Uterus (tissue), 3 donors: ENCODE measurements at regions not wholly inside any gene's neighbourhood (a gene's known extent, or its start where the extent isn't known, plus 50 kb on each side); places are given as distances from the start of the nearest gene placed in this dataset.
"Not testable (repeated sequence)": the region's sequence is repeated elsewhere in the genome, so short reads cannot be mapped to it uniquely, and the experiment has no call there.

Experiments used
- DNase-seq, 2 donors: peaks; one replicate each; pipeline ENCODE4 v3.0.0-alpha.2; 2019 to 2020
- H3K27ac ChIP-seq, 2 donors: fragments of 200-600 bp; sonication (generic); 1 replicate in 1 of 2; 2 replicates in 1 of 2; pipeline ENCODE4 v1.5.1; 2016 to 2018
- H3K27me3 ChIP-seq, 2 donors: fragments of 200-600 bp; sonication (generic); one replicate each; pipeline ENCODE4 v1.5.1; 2018 to 2019; ENCODE audit warnings: control low read depth in 1 of 2
- H3K36me3 ChIP-seq, 2 donors: fragments of 200-600 bp; sonication (generic); one replicate each; pipeline ENCODE4 v1.5.1; 2019; ENCODE audit warnings: control low read depth in 1 of 2
- H3K4me1 ChIP-seq, 2 donors: fragments of 200-600 bp; sonication (generic); one replicate each; pipeline ENCODE4 v1.5.1; 2018 to 2019; ENCODE audit warnings: control low read depth in 1 of 2
- H3K4me3 ChIP-seq, 2 donors: fragments of 200-600 bp; sonication (generic); 1 replicate in 1 of 2; 2 replicates in 1 of 2; pipeline ENCODE4 v1.5.1; 2018 to 2019; ENCODE audit warnings: mild to moderate bottlenecking in 1 of 2
- H3K9me3 ChIP-seq, 2 donors: fragments of 200-600 bp; sonication (generic); one replicate each; pipeline ENCODE4 v1.5.1; 2019; ENCODE audit warnings: control low read depth in 1 of 2
- POLR2A ChIP-seq, 2 donors: fragments of 450-650 bp; IDR thresholded peaks; one replicate each; pipeline ENCODE4 v1.6.1; 2016; ENCODE audit warnings: antibody characterized with exemption in 2 of 2, mild to moderate bottlenecking in 1 of 2, moderate library complexity in 1 of 2
- intact Hi-C: fragments of 100-400 bp; cut with DNase I; formaldehyde crosslinking; loops from one replicate; pipeline ENCODE4 v1.15.1; 2023; ENCODE audit warnings: low total_unique reads
- TF ChIP-seq, protein P1 (sequence below), 4 experiments: fragments of 200-600 bp in 2 of 4; fragments of 450-650 bp in 2 of 4; sonication (generic) in 2 of 4; IDR thresholded peaks; one replicate each; pipeline ENCODE4 v1.5.1; 2016 to 2019; ENCODE audit warnings: antibody characterized with exemption in 4 of 4, mild to moderate bottlenecking in 2 of 4, moderate library complexity in 1 of 4
- donor health status: DM: yes; HTN: yes; CAD: no.

DNA sequence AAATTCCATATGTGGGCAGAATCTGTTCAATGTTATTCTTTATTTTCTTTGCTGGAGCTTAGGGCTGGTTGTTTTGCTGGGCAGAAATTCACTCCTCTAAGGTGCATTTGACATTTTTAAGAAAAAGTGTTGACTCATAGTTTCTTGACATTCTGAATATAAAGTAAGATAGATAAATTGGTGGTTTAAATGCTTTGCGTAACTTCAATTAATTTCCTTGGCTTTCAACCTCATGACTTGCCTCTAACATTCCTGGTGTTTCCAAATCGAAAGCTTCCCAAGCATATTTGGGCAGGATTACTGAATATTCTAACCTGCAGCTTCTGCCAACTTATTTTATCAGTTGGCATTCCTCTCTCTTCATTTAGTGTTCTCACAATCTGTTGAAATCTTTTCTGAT lies 718.7 kb upstream of the ADGRB3 start:
- TF ChIP-seq POLR2A (IDR thresholded peaks at IDR 0.05): no peak
- TF ChIP-seq, protein P1, sequence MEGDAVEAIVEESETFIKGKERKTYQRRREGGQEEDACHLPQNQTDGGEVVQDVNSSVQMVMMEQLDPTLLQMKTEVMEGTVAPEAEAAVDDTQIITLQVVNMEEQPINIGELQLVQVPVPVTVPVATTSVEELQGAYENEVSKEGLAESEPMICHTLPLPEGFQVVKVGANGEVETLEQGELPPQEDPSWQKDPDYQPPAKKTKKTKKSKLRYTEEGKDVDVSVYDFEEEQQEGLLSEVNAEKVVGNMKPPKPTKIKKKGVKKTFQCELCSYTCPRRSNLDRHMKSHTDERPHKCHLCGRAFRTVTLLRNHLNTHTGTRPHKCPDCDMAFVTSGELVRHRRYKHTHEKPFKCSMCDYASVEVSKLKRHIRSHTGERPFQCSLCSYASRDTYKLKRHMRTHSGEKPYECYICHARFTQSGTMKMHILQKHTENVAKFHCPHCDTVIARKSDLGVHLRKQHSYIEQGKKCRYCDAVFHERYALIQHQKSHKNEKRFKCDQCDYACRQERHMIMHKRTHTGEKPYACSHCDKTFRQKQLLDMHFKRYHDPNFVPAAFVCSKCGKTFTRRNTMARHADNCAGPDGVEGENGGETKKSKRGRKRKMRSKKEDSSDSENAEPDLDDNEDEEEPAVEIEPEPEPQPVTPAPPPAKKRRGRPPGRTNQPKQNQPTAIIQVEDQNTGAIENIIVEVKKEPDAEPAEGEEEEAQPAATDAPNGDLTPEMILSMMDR (IDR thresholded peaks at IDR 0.05): no peak
- DNase-seq: no peak
- Histone ChIP-seq H3K9me3 (no peaks in the 10 kb centered on the region), H3K4me3 (no peak overlapping the region), H3K4me1 (no peaks in the 10 kb centered on the region), H3K36me3 (no peaks in the 10 kb centered on the region), H3K27ac (no peak overlapping the region), H3K27me3 (no peaks in the 10 kb centered on the region)
- intact Hi-C loops: no loop called here

DNA sequence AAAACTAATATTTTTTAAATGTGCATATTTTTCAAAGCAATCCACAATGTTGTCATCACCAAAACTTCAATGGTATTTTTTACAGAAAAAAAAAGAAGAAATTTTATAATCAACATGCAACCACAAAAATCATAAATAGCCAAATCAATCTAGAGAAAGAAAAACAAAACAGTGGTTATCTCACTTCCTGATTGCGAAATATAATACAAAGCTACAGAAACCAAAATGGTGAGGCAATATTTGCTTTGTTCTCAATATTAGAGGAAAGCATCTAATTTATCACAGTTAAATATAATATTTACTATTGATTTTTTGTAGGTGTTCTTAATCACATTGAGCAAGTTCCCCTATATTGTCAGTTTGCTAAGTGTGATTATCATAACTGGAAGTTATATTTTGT lies 720.7 kb upstream of the ADGRB3 start:
- Histone ChIP-seq H3K36me3 (no peaks in the 10 kb centered on the region), H3K4me3 (no peak overlapping the region), H3K27ac (no peak overlapping the region), H3K9me3 (no peaks in the 10 kb centered on the region), H3K27me3 (no peaks in the 10 kb centered on the region), H3K4me1 (no peaks in the 10 kb centered on the region)
- no peak for TF ChIP-seq POLR2A (IDR thresholded peaks at IDR 0.05)
- TF ChIP-seq, protein P1 (IDR thresholded peaks at IDR 0.05): no peak
- DNase-seq: no peak
- intact Hi-C loops: no loop called here

DNA sequence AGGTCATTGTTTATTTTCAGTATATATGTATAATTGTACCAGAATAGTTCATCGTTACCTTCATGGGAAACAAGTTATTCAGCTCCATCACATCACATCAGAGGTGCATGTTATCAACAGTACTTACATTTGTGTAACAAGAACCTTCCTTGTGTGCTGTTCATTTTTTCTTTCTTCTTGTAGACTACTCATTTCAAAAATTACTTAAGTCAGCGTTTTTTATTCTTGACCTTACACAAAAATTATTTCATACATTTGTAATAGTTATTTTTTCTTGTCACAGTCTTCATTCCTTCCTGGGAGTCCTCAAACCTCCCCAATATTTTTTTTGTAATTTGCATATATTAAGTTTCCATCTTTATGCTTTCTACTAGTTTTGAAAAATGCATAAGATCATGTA lies 725.7 kb upstream of the ADGRB3 start:
- Histone ChIP-seq H3K36me3 (no peaks in the 10 kb centered on the region), H3K4me1 (no peaks in the 10 kb centered on the region)

DNA sequence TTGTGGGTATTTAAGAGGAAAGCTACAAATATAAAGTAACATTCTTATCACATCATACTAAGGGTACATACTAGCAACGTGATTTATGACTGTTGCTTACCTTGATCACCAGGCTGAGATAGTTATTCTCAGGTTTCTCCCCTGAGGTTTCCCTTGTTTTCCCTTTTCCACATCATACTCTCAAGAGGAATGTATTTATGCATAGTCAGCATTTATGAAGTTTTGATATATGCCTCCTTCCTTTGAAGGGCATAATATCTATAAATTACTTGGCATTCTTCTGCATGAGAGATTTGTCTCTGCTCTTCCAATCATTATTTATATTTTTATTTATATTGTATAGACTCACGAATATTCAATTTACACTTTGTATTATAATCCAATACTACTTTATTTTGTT lies 726.7 kb upstream of the ADGRB3 start:
- TF ChIP-seq POLR2A (IDR thresholded peaks at IDR 0.05): no peak
- TF ChIP-seq, protein P1 (IDR thresholded peaks at IDR 0.05): no peak
- no peak for DNase-seq
- H3K36me3 ChIP-seq: no peaks in the 10 kb centered on the region
- no peaks in the 10 kb centered on the region for H3K27me3 ChIP-seq
- intact Hi-C loops: no loop called here
- H3K4me3 ChIP-seq: no peak overlapping the region
- H3K4me1 ChIP-seq: no peaks in the 10 kb centered on the region
- no peaks in the 10 kb centered on the region for H3K9me3 ChIP-seq
- no peak overlapping the region for H3K27ac ChIP-seq

More for the DNA sequence above, 725.7 kb upstream of the ADGRB3 start:
- H3K4me3 ChIP-seq: no peak overlapping the region
- H3K27me3 ChIP-seq: no peaks in the 10 kb centered on the region
- H3K9me3 ChIP-seq: no peaks in the 10 kb centered on the region
- no peak overlapping the region for H3K27ac ChIP-seq
- TF ChIP-seq, protein P1 (IDR thresholded peaks at IDR 0.05): no peak
- TF ChIP-seq POLR2A (IDR thresholded peaks at IDR 0.05): no peak
- DNase-seq: no peak
- intact Hi-C loops: no loop called here

DNA sequence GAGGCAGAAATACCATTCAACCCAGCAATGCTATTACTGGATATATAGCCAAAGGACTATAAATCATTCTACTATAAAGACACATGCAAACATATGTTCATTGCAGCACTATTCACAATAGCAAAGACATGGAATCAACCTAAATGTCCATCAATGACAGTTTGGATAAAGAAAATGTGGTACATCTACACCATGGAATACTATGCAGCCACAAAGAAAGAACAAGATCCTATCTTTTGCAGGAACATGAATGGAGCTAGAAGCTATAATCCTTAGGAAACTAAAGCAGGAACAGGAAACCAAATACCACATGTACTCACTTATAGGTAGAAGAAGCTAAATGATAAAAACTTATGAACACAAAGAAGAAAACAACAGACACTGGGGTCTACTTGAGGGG lies 730.3 kb upstream of the ADGRB3 start:
- H3K4me1 ChIP-seq, H3K36me3 ChIP-seq, H3K9me3 ChIP-seq, H3K27me3 ChIP-seq, intact Hi-C loops, DNase-seq, H3K4me3 ChIP-seq, H3K27ac ChIP-seq: not testable (repeated sequence)

DNA sequence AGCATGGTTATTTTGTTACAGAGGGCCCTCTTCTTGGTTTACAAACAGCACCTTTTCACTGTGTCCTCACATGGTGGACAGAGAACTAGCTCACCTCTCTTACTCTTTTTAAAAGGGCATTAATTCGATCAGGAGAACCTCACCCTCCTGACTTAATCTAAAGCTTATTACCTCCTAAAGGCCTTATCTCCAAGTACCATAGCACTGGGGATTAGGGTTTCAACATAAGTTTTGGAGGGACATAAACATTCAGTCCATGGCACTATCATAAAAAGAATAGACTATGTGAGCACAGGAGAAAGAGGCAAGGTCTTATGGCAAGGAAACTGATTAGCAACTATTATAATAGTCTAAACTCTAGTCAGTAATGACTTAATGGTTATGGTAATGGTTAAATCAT lies 736.2 kb upstream of the ADGRB3 start:
- intact Hi-C loops: no loop called here
- H3K36me3 ChIP-seq: no peaks in the 10 kb centered on the region
- no peaks in the 10 kb centered on the region for H3K4me1 ChIP-seq
- no peak for DNase-seq
- TF ChIP-seq, protein P1 (IDR thresholded peaks at IDR 0.05): no peak
- TF ChIP-seq POLR2A (IDR thresholded peaks at IDR 0.05): no peak
- H3K27ac ChIP-seq: no peak overlapping the region
- no peak overlapping the region for H3K4me3 ChIP-seq
- no peaks in the 10 kb centered on the region for H3K27me3 ChIP-seq
- no peaks in the 10 kb centered on the region for H3K9me3 ChIP-seq
